ENCODE measurements at regions not wholly inside any gene's neighbourhood (a gene's known extent, or its start where the extent isn't known, plus 50 kb on each side); places are given as distances from the start of the nearest gene placed in this dataset.

- no peak for TF ChIP-seq CTCF (IDR thresholded peaks at IDR 0.05; ENCODE audit: insufficient read depth, low read length)
- TF ChIP-seq REST (IDR thresholded peaks at IDR 0.05; ENCODE audit: insufficient replicate concordance, low read depth): no peak
- no peak for TF ChIP-seq POLR2AphosphoS5 (IDR thresholded peaks at IDR 0.05; ENCODE audit: low read depth)
- no peak for TF ChIP-seq SPI1 (IDR thresholded peaks at IDR 0.05; ENCODE audit: borderline replicate concordance, low read depth)
Observed at GRCh38 chrX:9196961-9197640, 163.2 kb upstream of the FAM9B start.
